ENCODE measurements at regions not wholly inside any gene's neighbourhood (a gene's known extent, or its start where the extent isn't known, plus 50 kb on each side); places are given as distances from the start of the nearest gene placed in this dataset.

DNA sequence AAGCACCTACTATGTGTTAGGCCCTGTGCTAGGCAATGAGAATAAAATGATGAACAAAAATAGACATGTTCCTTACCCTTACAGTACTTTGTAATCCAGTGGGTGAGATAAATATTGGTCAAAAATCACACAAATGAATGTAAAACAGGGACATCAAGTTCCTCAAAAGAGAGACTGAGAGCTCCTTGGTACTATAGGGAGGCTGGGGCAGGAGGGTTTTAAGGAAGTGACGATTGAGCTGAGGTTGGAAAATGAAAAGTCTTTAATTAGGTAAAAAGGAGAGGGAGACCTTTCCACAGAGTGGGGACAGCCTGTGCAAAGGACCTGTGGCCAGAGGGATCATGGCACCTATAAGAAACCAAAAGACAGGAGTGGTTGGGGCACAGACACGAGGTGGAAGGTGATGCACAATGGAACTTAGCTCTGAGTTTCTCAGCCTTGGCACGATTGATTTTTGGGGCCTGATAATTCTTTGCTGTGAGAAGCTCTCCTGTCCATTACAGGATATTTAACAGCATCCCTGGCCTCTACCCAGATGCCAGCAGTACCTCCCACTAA, 140.3 kb downstream of the CEP57L1 start:
- TF ChIP-seq, protein P1, sequence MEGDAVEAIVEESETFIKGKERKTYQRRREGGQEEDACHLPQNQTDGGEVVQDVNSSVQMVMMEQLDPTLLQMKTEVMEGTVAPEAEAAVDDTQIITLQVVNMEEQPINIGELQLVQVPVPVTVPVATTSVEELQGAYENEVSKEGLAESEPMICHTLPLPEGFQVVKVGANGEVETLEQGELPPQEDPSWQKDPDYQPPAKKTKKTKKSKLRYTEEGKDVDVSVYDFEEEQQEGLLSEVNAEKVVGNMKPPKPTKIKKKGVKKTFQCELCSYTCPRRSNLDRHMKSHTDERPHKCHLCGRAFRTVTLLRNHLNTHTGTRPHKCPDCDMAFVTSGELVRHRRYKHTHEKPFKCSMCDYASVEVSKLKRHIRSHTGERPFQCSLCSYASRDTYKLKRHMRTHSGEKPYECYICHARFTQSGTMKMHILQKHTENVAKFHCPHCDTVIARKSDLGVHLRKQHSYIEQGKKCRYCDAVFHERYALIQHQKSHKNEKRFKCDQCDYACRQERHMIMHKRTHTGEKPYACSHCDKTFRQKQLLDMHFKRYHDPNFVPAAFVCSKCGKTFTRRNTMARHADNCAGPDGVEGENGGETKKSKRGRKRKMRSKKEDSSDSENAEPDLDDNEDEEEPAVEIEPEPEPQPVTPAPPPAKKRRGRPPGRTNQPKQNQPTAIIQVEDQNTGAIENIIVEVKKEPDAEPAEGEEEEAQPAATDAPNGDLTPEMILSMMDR (IDR thresholded peaks at IDR 0.05): no peak
- no peak for TF ChIP-seq POLR2A (IDR thresholded peaks at IDR 0.05)

Data from lower leg skin (tissue), 3 donors.